PC-9 (cell line): ENCODE measurements at regions not wholly inside any gene's neighbourhood (a gene's known extent, or its start where the extent isn't known, plus 50 kb on each side); places are given as distances from the start of the nearest gene placed in this dataset.

Experiments used
- BruUV-seq: library from RNA; stranded (reverse); fragments of 400-500 nt; replicated peaks from 2 replicates; lab custom pipeline; 2021; lab: Mats Ljungman, UMichigan
- CTCF ChIA-PET: fragments of 300-600 bp; sonication (Branson Sonifier 250); formaldehyde crosslinking; loops from one replicate; lab custom pipeline; 2022; ENCODE audit warnings: antibody characterized with exemption; lab: Charles Lee
- POLR2A ChIA-PET: fragments of 300-600 bp; sonication (Branson Sonifier 250); formaldehyde crosslinking; loops from one replicate; lab custom pipeline; 2022; ENCODE audit warnings: antibody characterized with exemption; ENCODE audit not compliant: unreplicated experiment; lab: Charles Lee
- DNase-seq, 2 experiments: peaks; one replicate each; pipeline versions ENCODE4 v3.0.0 to v3.0.0-alpha.2; 2015 to 2022; ENCODE audit warnings: mixed read lengths in 1 of 2
- H2AFZ ChIP-seq: fragments of 200-600 bp; sonication (generic); 2 replicates; pipeline ENCODE4 v1.8.1; 2017; ENCODE audit warnings: antibody characterized with exemption
- H3F3A ChIP-seq: fragments of 200-600 bp; sonication (generic); 2 replicates; pipeline ENCODE4 v1.8.1; 2017; ENCODE audit warnings: antibody characterized with exemption, mild to moderate bottlenecking, low read depth; ENCODE audit not compliant: insufficient read depth
- H3K27ac ChIP-seq: fragments of 200-600 bp; sonication (generic); 2 replicates; pipeline ENCODE4 v1.6.1; 2016; ENCODE audit warnings: mixed run types
- H3K27me3 ChIP-seq: fragments of 200-600 bp; sonication (generic); 2 replicates; pipeline ENCODE4 v1.6.1; 2016; ENCODE audit warnings: low read depth, mixed run types; ENCODE audit not compliant: insufficient read depth
- H3K36me3 ChIP-seq: fragments of 200-600 bp; sonication (generic); 2 replicates; pipeline ENCODE4 v1.6.1; 2016; ENCODE audit warnings: low read depth, mixed run types
- H3K4me1 ChIP-seq: fragments of 200-600 bp; sonication (generic); replicated peaks from 2 replicates; pipeline ENCODE4 v1.6.1; 2016; ENCODE audit warnings: mixed run types; ENCODE audit not compliant: insufficient read depth
- H3K4me2 ChIP-seq: fragments of 200-600 bp; sonication (generic); 2 replicates; pipeline ENCODE4 v1.6.1; 2017; ENCODE audit warnings: mixed run types
- H3K4me3 ChIP-seq: fragments of 200-600 bp; sonication (generic); 2 replicates; pipeline ENCODE4 v1.6.1; 2016; ENCODE audit warnings: mixed run types
- H3K79me2 ChIP-seq: fragments of 200-600 bp; sonication (generic); 2 replicates; pipeline ENCODE4 v1.6.1; 2017; ENCODE audit warnings: low read depth, mixed run types
- H3K9me2 ChIP-seq: fragments of 200-600 bp; sonication (generic); 2 replicates; pipeline ENCODE4 v1.8.1; 2017; ENCODE audit warnings: mild to moderate bottlenecking; ENCODE audit not compliant: insufficient read depth
- H3K9me3 ChIP-seq: fragments of 200-600 bp; sonication (generic); 2 replicates; pipeline ENCODE4 v1.8.1; 2016; ENCODE audit warnings: low read depth; ENCODE audit not compliant: insufficient read depth
- H4K20me1 ChIP-seq: fragments of 200-600 bp; sonication (generic); 2 replicates; pipeline ENCODE4 v1.8.1; 2017; ENCODE audit not compliant: insufficient read depth
- EZH2 ChIP-seq: fragments of 200-600 bp; sonication (generic); IDR thresholded peaks from 2 replicates; pipeline ENCODE4 v1.8.0; 2017; ENCODE audit warnings: antibody characterized with exemption, low read depth
- intact Hi-C: fragments of 100-400 bp; cut with micrococcal nuclease; formaldehyde crosslinking; loops from one replicate; pipeline ENCODE4 v1.10.0; 2022; ENCODE audit not compliant: unreplicated experiment
- TF ChIP-seq, protein P1 (sequence below): fragments of 200-600 bp; sonication (generic); conservative IDR thresholded peaks from 2 replicates; pipeline ENCODE4 v1.6.1; 2017; ENCODE audit warnings: mixed run types, antibody characterized with exemption, mild to moderate bottlenecking, moderate library complexity

- Histone ChIP-seq H3K4me2 (no peak overlapping the region), H3K9me2 (no peaks in the 10 kb centered on the region), H3F3A (no peaks in the 10 kb centered on the region; the same call in 1 of the 2 replicates), H4K20me1 (no peaks in the 10 kb centered on the region; the same call in 1 of the 2 replicates), H3K79me2 (no peaks in the 10 kb centered on the region), H2AFZ (no peak overlapping the region), H3K27ac (no peak overlapping the region), H3K4me3 (no peak overlapping the region), H3K9me3 (no peaks in the 10 kb centered on the region), H3K4me1 (no peaks in the 10 kb centered on the region), H3K36me3 (no peaks in the 10 kb centered on the region), H3K27me3 (no peaks in the 10 kb centered on the region)
- TF ChIP-seq, protein P1, sequence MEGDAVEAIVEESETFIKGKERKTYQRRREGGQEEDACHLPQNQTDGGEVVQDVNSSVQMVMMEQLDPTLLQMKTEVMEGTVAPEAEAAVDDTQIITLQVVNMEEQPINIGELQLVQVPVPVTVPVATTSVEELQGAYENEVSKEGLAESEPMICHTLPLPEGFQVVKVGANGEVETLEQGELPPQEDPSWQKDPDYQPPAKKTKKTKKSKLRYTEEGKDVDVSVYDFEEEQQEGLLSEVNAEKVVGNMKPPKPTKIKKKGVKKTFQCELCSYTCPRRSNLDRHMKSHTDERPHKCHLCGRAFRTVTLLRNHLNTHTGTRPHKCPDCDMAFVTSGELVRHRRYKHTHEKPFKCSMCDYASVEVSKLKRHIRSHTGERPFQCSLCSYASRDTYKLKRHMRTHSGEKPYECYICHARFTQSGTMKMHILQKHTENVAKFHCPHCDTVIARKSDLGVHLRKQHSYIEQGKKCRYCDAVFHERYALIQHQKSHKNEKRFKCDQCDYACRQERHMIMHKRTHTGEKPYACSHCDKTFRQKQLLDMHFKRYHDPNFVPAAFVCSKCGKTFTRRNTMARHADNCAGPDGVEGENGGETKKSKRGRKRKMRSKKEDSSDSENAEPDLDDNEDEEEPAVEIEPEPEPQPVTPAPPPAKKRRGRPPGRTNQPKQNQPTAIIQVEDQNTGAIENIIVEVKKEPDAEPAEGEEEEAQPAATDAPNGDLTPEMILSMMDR, result no peak
- no peak for TF ChIP-seq EZH2
- DNase-seq, result no peak
- BruUV-seq, result no TSS peak
- POLR2A ChIA-PET, result no interaction called here
- CTCF ChIA-PET, result no interaction called here
- intact Hi-C loops, result no loop called here
Measured at GRCh38 chr5:104213216-104213615, 650.6 kb upstream of the NUDT12 start.

DNA sequence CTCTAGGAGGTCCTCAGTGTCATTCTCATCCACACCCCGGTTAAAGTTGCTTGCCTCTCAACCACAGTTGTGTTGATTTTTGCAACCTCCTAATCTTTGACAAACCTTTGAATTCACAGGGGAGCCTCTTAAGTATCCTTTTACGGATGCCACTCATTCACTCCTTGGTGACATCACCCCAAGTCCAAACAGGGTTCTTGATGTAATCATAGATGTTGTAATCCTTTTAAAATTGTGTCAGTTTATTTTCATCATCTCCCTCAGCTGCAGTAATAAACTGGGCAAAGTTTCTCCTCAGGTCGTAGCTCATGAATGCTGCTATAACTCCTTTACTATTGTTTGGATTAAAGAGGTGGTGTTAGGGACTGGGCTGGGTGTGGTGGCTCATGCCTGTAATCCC lies 637.2 kb upstream of the NUDT12 start:
- ChIA-PET POLR2A (no interaction called here), CTCF (no interaction called here)
- no peak overlapping the region for H3K4me3 ChIP-seq
- DNase-seq, result no peak
- no peaks in the 10 kb centered on the region for H3K4me1 ChIP-seq
- H4K20me1 ChIP-seq, result no peaks in the 10 kb centered on the region
- no peaks in the 10 kb centered on the region for H3F3A ChIP-seq
- peaks cover 4% of the 10 kb centered on the region; the same call in 1 of the 2 replicates for H3K9me2 ChIP-seq
- no peak overlapping the region for H2AFZ ChIP-seq
- no peaks in the 10 kb centered on the region for H3K79me2 ChIP-seq
- H3K27me3 ChIP-seq, result no peaks in the 10 kb centered on the region
- intact Hi-C loops, result no loop called here
- H3K4me2 ChIP-seq, result no peak overlapping the region
- H3K36me3 ChIP-seq, result no peaks in the 10 kb centered on the region
- no peak overlapping the region for H3K27ac ChIP-seq
- H3K9me3 ChIP-seq, result no peaks in the 10 kb centered on the region
- BruUV-seq, result no TSS peak
- TF ChIP-seq EZH2, result no peak
- TF ChIP-seq, protein P1, result no peak

DNA sequence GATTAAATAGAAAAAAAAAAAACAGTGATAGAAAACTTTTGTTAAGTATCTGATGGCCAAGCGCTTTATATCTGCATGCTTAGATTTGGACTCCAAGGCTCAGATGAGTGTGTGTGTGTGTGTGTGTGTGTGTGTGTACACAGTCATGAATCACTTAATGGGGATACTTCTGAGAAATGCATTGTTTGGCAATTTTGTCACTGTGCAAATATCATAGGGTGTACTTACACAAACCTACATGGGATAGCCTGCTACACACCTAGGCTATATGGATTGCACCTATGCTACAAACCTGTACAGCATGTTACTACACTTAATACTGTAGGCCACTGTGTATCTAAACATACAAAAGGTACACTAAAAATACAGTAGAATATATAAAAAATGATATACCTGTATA lies 635.6 kb upstream of the NUDT12 start:
- H3K4me1 ChIP-seq, result no peaks in the 10 kb centered on the region
- intact Hi-C loops, result no loop called here
- H3F3A ChIP-seq, result no peaks in the 10 kb centered on the region
- ChIA-PET POLR2A (no interaction called here), CTCF (no interaction called here)
- H3K27me3 ChIP-seq, result no peaks in the 10 kb centered on the region
- peaks cover 4% of the 10 kb centered on the region; the same call in 1 of the 2 replicates for H3K9me2 ChIP-seq
- no peaks in the 10 kb centered on the region for H3K36me3 ChIP-seq
- H4K20me1 ChIP-seq, result no peaks in the 10 kb centered on the region
- H3K9me3 ChIP-seq, result no peaks in the 10 kb centered on the region
- no peaks in the 10 kb centered on the region for H3K79me2 ChIP-seq
- no peak for TF ChIP-seq EZH2
- TF ChIP-seq, protein P1, result no peak
- H3K27ac ChIP-seq, result no peak overlapping the region
- H2AFZ ChIP-seq, result no peak overlapping the region
- BruUV-seq, result no TSS peak
- H3K4me2 ChIP-seq, result no peak overlapping the region
- no peak overlapping the region for H3K4me3 ChIP-seq
- no peak for DNase-seq
